Activated CD8-positive, alpha-beta T cell treated with anti-CD3 and anti-CD28 coated beads for 36 hours (primary cell): ENCODE measurements at regions not wholly inside any gene's neighbourhood (a gene's known extent, or its start where the extent isn't known, plus 50 kb on each side); places are given as distances from the start of the nearest gene placed in this dataset.

Source experiments
- ATAC-seq: fragments of 200-7000 bp; cut with Tn5 transposase; one replicate; pipeline ENCODE4 v1.10.0; 2021; ENCODE audit warnings: mild to moderate bottlenecking, moderate library complexity
- CTCF ChIA-PET: fragments of 350-600 bp; sonication (Branson Sonifier 250); formaldehyde crosslinking; loops from one replicate; lab custom pipeline; 2021; ENCODE audit warnings: antibody characterized with exemption; lab: Charles Lee
- POLR2A ChIA-PET: fragments of 350-600 bp; sonication (Branson Sonifier 250); formaldehyde crosslinking; loops from one replicate; lab custom pipeline; 2021; ENCODE audit warnings: antibody characterized with exemption; lab: Charles Lee
- DNase-seq: peaks from one replicate; pipeline ENCODE4 v3.0.0-alpha.2; 2020
- H3K27ac Mint-ChIP-seq: one replicate; pipeline ENCODE4 v1.8.0; 2021; ENCODE audit warnings: mild to moderate bottlenecking, mixed read lengths
- H3K27me3 Mint-ChIP-seq: one replicate; pipeline ENCODE4 v1.8.0; 2021; ENCODE audit warnings: mixed read lengths
- H3K36me3 Mint-ChIP-seq: one replicate; pipeline ENCODE4 v1.8.0; 2021; ENCODE audit warnings: low read depth, mixed read lengths
- H3K4me1 Mint-ChIP-seq: one replicate; pipeline ENCODE4 v1.8.0; 2021; ENCODE audit warnings: low read depth, mixed read lengths
- H3K4me3 Mint-ChIP-seq: one replicate; pipeline ENCODE4 v1.8.0; 2021; ENCODE audit warnings: mild to moderate bottlenecking, moderate library complexity, mixed read lengths
- H3K9me3 Mint-ChIP-seq: one replicate; pipeline ENCODE4 v1.8.0; 2021; ENCODE audit warnings: mixed read lengths
- intact Hi-C: fragments of 100-400 bp; cut with micrococcal nuclease; formaldehyde crosslinking; loops from one replicate; pipeline ENCODE4 v1.10.0; 2022
- TF ChIP-seq, protein P1 (sequence below): fragments of 200-600 bp; IDR thresholded peaks from one replicate; pipeline ENCODE4 v1.8.0; 2022; ENCODE audit warnings: antibody characterized with exemption, mild to moderate bottlenecking

DNA sequence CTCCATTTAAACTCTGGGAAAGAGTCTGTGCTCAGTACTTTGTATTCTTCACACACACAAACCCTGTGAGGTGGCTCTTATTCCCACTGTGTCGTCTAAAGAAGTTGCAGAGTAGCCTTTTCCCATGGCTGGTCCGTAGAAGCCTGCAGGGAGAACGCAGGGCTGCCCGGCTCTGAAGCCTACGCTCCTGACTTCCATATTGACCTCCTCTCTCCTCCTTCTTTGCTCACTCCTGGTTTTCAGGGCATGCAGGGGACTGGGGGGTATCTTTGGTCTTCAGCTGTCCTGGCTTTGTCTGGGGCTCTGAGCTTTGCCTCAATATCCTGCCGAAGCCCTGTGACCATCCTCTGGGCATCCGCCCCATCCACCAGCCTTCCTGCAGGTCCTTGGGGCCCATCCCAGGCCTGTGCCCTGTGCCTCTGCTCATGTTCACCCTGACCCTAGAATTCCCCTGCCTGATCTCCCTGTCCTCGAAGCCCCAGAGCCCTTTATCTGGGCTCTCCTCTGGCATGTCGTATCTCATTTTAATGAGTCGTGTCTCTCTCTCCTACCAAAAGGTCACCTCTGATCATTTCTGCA lies 83.8 kb upstream of the FSTL4 start:
- TF ChIP-seq, protein P1, sequence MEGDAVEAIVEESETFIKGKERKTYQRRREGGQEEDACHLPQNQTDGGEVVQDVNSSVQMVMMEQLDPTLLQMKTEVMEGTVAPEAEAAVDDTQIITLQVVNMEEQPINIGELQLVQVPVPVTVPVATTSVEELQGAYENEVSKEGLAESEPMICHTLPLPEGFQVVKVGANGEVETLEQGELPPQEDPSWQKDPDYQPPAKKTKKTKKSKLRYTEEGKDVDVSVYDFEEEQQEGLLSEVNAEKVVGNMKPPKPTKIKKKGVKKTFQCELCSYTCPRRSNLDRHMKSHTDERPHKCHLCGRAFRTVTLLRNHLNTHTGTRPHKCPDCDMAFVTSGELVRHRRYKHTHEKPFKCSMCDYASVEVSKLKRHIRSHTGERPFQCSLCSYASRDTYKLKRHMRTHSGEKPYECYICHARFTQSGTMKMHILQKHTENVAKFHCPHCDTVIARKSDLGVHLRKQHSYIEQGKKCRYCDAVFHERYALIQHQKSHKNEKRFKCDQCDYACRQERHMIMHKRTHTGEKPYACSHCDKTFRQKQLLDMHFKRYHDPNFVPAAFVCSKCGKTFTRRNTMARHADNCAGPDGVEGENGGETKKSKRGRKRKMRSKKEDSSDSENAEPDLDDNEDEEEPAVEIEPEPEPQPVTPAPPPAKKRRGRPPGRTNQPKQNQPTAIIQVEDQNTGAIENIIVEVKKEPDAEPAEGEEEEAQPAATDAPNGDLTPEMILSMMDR: no peak
- DNase-seq (no peak), ATAC-seq (no peak)
- ChIA-PET CTCF (no interaction called here), POLR2A (no interaction called here)
- no peak overlapping the region for H3K4me3 Mint-ChIP-seq
- no peaks in the 10 kb centered on the region for H3K27me3 Mint-ChIP-seq
- intact Hi-C loops: no loop called here
- no peaks in the 10 kb centered on the region for H3K36me3 Mint-ChIP-seq
- peaks cover 15% of the 10 kb centered on the region for H3K4me1 Mint-ChIP-seq
- H3K27ac Mint-ChIP-seq: no peak overlapping the region
- no peaks in the 10 kb centered on the region for H3K9me3 Mint-ChIP-seq

DNA sequence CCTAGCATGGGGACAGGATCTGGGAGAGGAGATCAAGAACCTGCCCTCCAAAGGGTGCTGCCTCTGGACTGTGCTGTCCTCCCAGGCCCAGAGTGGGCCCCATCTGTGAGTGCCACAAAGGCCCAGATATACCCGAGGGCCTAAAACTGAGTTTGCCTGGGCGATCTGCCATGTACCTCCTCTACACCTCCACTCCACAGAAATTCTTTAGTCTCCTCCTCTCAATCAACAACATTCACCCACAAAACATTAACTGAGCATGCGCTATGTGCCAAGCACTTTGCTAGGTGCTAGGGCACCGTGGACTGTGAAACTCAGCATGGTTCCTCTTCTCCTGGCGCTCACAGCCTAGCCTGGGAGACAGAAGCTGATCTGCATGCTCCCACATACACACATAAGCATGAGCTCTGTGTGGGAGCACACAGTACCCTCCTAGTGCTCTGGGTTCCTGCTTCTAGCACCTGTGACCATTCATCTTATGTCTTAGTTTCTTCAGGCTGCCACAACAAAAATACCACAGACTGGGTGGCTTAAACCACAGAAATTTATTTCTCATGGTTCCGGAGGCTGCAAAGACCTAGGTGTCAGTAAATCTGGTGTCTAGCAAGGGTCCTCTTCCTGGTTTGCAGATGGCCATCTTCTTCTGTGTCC lies 82.0 kb upstream of the FSTL4 start:
- peaks cover 15% of the 10 kb centered on the region for H3K4me1 Mint-ChIP-seq
- no peak overlapping the region for H3K4me3 Mint-ChIP-seq
- H3K27ac Mint-ChIP-seq: no peak overlapping the region
- ATAC-seq (peak; percentile 19), DNase-seq (no peak)
- H3K27me3 Mint-ChIP-seq: peaks cover 6% of the 10 kb centered on the region
- ChIA-PET POLR2A (interaction anchor here (0.6 kb wide), 1 partner anchor 104 kb away, joined by 3 read pairs; no protein-coding TSS in a partner anchor), CTCF (no interaction called here)
- H3K9me3 Mint-ChIP-seq: no peaks in the 10 kb centered on the region
- TF ChIP-seq, protein P1: no peak
- no peaks in the 10 kb centered on the region for H3K36me3 Mint-ChIP-seq
- intact Hi-C loops: no loop called here

DNA sequence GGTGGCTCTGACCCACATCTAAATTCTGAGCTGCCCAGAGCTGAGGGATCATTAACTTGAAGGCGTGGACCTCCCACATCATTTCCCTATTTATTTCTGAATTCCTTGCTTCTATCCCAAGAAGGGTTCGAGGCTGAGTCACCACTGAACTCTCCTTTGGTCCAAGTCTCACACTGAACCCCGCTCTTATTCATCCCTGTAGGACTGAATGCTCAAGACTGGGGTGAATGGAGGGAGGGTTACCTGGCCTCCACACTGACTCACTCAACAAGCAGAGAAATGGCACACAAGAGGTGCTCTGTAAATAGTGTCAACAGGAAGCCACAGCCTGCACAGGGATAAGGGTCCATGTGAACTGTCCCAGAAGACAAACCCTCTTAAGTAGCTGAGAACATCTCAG lies 79.1 kb upstream of the FSTL4 start:
- no peak overlapping the region for H3K4me3 Mint-ChIP-seq

DNA sequence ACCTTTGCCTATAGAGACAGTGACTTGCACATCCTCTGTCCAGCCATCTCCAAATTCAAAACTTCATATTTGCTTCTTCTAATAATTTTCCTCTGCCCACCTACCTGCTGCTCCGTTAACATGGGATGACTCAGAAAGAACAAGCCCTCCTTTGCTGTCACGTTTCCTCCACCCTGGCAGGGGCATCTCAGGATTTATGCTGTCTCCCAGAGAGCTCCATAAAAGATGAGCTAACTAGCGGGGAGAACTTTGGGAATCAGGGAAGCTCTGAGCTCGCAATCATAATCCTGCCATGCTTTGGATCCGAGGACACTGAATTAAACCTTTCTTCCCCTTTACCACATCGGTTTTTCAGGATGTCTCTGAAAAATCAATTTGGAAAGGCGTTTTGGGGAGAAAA lies 78.4 kb upstream of the FSTL4 start:
- intact Hi-C loops: no loop called here
- Mint-ChIP-seq H3K9me3 (no peaks in the 10 kb centered on the region), H3K4me3 (no peak overlapping the region), H3K36me3 (no peaks in the 10 kb centered on the region), H3K4me1 (peaks cover 8% of the 10 kb centered on the region), H3K27ac (no peak overlapping the region), H3K27me3 (peaks cover 24% of the 10 kb centered on the region)
- no peak for DNase-seq
- TF ChIP-seq, protein P1: no peak
- ATAC-seq: no peak
- POLR2A ChIA-PET: no interaction called here
- CTCF ChIA-PET: no interaction called here

More for the DNA sequence above, 79.1 kb upstream of the FSTL4 start:
- Mint-ChIP-seq H3K27me3 (peaks cover 23% of the 10 kb centered on the region), H3K36me3 (no peaks in the 10 kb centered on the region), H3K27ac (no peak overlapping the region), H3K9me3 (no peaks in the 10 kb centered on the region), H3K4me1 (peaks cover 8% of the 10 kb centered on the region)
- ChIA-PET POLR2A (no interaction called here), CTCF (no interaction called here)
- no peak for DNase-seq
- intact Hi-C loops: no loop called here
- TF ChIP-seq, protein P1: no peak
- ATAC-seq: no peak

DNA sequence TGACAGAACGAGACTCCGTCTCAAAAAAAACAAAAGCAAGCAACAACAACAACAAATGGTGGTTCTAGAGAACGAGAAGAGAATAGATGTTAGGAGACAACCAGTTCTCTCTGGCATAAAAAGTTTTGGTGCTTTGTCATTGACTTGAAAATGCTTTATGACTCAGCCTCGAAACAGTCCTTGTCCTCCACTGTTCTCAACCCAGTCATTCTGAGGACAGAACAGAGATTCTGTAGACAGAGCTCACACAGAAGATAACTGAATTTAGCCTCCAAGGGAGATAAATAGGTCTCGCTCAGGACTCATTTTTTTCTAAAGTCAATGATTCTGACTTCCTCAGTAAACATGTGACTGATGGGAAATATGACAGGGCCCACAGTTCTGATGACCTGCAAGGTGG lies 76.0 kb upstream of the FSTL4 start:
- Mint-ChIP-seq H3K9me3 (no peaks in the 10 kb centered on the region), H3K27me3 (peaks cover 24% of the 10 kb centered on the region), H3K27ac (no peak overlapping the region), H3K36me3 (no peaks in the 10 kb centered on the region), H3K4me1 (no peaks in the 10 kb centered on the region), H3K4me3 (no peak overlapping the region)
- ChIA-PET POLR2A (no interaction called here), CTCF (no interaction called here)
- ATAC-seq: no peak
- TF ChIP-seq, protein P1: no peak
- DNase-seq: no peak
- intact Hi-C loops: no loop called here
